ENCODE measurements at regions not wholly inside any gene's neighbourhood (a gene's known extent, or its start where the extent isn't known, plus 50 kb on each side); places are given as distances from the start of the nearest gene placed in this dataset.

GRCh38 chr3:22284559-22284958 is 533.5 kb upstream of the ZNF385D start:
- no peak for TF ChIP-seq ZNF8 (CRISPR knock-in tag; IDR thresholded peaks at IDR 0.05)
- TF ChIP-seq, protein P1, sequence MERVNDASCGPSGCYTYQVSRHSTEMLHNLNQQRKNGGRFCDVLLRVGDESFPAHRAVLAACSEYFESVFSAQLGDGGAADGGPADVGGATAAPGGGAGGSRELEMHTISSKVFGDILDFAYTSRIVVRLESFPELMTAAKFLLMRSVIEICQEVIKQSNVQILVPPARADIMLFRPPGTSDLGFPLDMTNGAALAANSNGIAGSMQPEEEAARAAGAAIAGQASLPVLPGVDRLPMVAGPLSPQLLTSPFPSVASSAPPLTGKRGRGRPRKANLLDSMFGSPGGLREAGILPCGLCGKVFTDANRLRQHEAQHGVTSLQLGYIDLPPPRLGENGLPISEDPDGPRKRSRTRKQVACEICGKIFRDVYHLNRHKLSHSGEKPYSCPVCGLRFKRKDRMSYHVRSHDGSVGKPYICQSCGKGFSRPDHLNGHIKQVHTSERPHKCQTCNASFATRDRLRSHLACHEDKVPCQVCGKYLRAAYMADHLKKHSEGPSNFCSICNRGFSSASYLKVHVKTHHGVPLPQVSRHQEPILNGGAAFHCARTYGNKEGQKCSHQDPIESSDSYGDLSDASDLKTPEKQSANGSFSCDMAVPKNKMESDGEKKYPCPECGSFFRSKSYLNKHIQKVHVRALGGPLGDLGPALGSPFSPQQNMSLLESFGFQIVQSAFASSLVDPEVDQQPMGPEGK (CRISPR knock-in tag; IDR thresholded peaks at IDR 0.05; ENCODE audit: borderline replicate concordance), result no peak
- TF ChIP-seq ZNF70 (CRISPR knock-in tag; IDR thresholded peaks at IDR 0.05), result no peak
- TF ChIP-seq CREB5 (CRISPR knock-in tag; IDR thresholded peaks at IDR 0.05; ENCODE audit: low read depth), result no peak

Measured in SK-N-SH treated with all-trans-retinoic acid at 6 μM for 48 hours (cell line).